ENCODE measurements at regions not wholly inside any gene's neighbourhood (a gene's known extent, or its start where the extent isn't known, plus 50 kb on each side); places are given as distances from the start of the nearest gene placed in this dataset.

DNA sequence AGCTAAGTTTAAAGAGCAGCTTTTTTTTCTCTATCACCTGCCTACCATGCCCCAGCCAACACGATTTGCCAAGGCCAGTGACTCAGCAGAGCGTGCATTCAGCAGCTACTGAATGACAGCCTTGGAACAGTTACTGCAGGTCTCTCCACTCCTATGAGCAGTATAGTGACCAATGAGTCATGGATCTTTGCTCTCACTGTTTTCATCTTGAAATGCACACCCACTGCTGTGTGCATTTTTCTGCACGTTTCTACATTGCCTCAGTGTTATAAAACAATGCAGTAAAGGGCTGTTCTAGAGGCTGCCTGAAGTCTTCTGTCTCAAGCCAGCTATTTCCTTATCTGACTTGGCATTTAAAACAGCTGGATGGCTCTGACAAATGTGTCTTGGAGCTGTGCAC is 66.0 kb upstream of the C4orf54 start:
- Histone ChIP-seq H3K27ac (peak overlapping the region; percentile 71 to 93 (median 80)), H3K4me3 (no peak overlapping the region), H3K4me1 (peaks cover 0 to 41% (median 17%) of the 10 kb centered on the region in 3 donors), H3K36me3 (no peaks in the 10 kb centered on the region), H3K27me3 (no peaks in the 10 kb centered on the region), H3K9me3 (no peaks in the 10 kb centered on the region)
- TF ChIP-seq POLR2AphosphoS5 (IDR thresholded peaks at IDR 0.05) (peak; percentile 93), POLR2A (IDR thresholded peaks at IDR 0.05) (no peak)
- ATAC-seq, result peak; percentile 96
- WGBS, 2 donors (ENCODE audit: low coverage in 1 of 2), result 6 to 18% methylated on average over 3 of the region's 3 CpGs

GRCh38 chr4:99722725-99723124 is 65.1 kb upstream of the C4orf54 start:
- Histone ChIP-seq H3K36me3 (no peaks in the 10 kb centered on the region), H3K27me3 (no peaks in the 10 kb centered on the region), H3K27ac (peak overlapping the region; percentile 58 to 93 (median 80)), H3K4me1 (peaks cover 0 to 41% (median 17%) of the 10 kb centered on the region in 3 donors), H3K4me3 (no peak overlapping the region), H3K9me3 (no peaks in the 10 kb centered on the region)
- WGBS, 2 donors (ENCODE audit: low coverage in 1 of 2), result 55 to 61% methylated on average over 3 to 4 of the region's 4 CpGs
- ATAC-seq, result no peak
- no peak for TF ChIP-seq POLR2A (IDR thresholded peaks at IDR 0.05)
- TF ChIP-seq, protein P1, sequence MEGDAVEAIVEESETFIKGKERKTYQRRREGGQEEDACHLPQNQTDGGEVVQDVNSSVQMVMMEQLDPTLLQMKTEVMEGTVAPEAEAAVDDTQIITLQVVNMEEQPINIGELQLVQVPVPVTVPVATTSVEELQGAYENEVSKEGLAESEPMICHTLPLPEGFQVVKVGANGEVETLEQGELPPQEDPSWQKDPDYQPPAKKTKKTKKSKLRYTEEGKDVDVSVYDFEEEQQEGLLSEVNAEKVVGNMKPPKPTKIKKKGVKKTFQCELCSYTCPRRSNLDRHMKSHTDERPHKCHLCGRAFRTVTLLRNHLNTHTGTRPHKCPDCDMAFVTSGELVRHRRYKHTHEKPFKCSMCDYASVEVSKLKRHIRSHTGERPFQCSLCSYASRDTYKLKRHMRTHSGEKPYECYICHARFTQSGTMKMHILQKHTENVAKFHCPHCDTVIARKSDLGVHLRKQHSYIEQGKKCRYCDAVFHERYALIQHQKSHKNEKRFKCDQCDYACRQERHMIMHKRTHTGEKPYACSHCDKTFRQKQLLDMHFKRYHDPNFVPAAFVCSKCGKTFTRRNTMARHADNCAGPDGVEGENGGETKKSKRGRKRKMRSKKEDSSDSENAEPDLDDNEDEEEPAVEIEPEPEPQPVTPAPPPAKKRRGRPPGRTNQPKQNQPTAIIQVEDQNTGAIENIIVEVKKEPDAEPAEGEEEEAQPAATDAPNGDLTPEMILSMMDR (IDR thresholded peaks at IDR 0.05), result no peak
- no peak for TF ChIP-seq POLR2AphosphoS5 (IDR thresholded peaks at IDR 0.05)
- no peak for TF ChIP-seq EP300 (IDR thresholded peaks at IDR 0.05)

GRCh38 chr4:99722006-99722405 is 64.4 kb upstream of the C4orf54 start:
- Histone ChIP-seq H3K27me3 (no peaks in the 10 kb centered on the region), H3K9me3 (no peaks in the 10 kb centered on the region), H3K36me3 (no peaks in the 10 kb centered on the region), H3K4me1 (peaks cover 0 to 41% (median 17%) of the 10 kb centered on the region in 3 donors), H3K4me3 (no peak overlapping the region), H3K27ac (peak overlapping the region; percentile 58 to 93 (median 80))
- WGBS, 2 donors (ENCODE audit: low coverage in 1 of 2), result 75 to 100% methylated on average over 1 of the region's 1 CpG
- no peak for TF ChIP-seq POLR2AphosphoS5 (IDR thresholded peaks at IDR 0.05)
- TF ChIP-seq, protein P1 (IDR thresholded peaks at IDR 0.05), result no peak
- no peak for TF ChIP-seq EP300 (IDR thresholded peaks at IDR 0.05)
- no peak for TF ChIP-seq POLR2A (IDR thresholded peaks at IDR 0.05)
- no peak for ATAC-seq

DNA sequence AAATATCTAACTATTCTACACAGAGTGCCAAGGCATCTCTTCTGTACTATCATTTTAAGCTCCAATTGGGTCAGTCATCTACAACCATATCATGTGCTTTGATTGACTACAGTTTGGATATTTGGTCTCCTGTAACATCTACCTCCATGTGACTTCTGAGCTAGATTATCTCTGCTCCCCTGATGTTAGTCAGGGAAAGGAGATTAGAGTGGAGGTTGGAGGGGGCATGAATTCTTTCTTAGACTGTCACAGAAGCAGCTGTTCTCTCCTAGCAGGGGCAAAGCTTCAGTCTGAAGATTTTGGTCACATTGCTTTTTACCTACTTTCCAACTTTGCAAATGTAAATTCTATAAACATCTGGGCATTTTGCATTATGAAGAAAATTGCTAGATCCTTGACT is 62.6 kb upstream of the C4orf54 start:
- Histone ChIP-seq H3K4me1 (peaks cover 0 to 41% (median 17%) of the 10 kb centered on the region in 3 donors), H3K27me3 (no peaks in the 10 kb centered on the region), H3K36me3 (no peaks in the 10 kb centered on the region), H3K9me3 (no peaks in the 10 kb centered on the region), H3K27ac (peak overlapping the region in 1 of 4 donors; percentile 9), H3K4me3 (no peak overlapping the region)
- TF ChIP-seq POLR2AphosphoS5 (IDR thresholded peaks at IDR 0.05), result no peak
- TF ChIP-seq POLR2A (IDR thresholded peaks at IDR 0.05), result no peak
- TF ChIP-seq EP300 (IDR thresholded peaks at IDR 0.05), result no peak
- TF ChIP-seq, protein P1 (IDR thresholded peaks at IDR 0.05), result no peak
- ATAC-seq, result no peak

DNA sequence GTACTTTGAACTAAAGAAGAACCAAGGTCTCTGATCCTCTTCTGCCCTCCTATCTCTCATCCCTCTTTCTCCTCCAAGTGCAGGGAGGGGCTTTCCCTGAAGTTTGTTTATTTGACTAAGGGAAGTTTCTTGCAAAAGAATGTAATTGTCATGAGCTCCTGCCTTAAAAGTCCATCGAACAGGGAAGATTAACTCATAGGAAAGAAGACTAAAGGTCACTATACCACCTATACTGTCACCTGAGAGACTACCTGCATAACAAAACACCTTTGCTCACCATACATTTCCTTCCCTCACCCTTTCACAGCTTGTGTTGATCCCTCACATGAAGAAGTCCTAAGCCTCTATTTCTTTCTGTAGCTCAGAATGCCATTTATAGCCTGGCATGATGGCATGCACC is 59.4 kb upstream of the C4orf54 start:
- no peak for ATAC-seq
- Histone ChIP-seq H3K27ac (no peak overlapping the region), H3K4me1 (peaks cover 0 to 15% (median 0%) of the 10 kb centered on the region in 3 donors), H3K9me3 (no peaks in the 10 kb centered on the region), H3K27me3 (no peaks in the 10 kb centered on the region), H3K36me3 (no peaks in the 10 kb centered on the region), H3K4me3 (no peak overlapping the region)
- TF ChIP-seq EP300 (IDR thresholded peaks at IDR 0.05) (no peak), POLR2A (IDR thresholded peaks at IDR 0.05) (no peak), POLR2AphosphoS5 (IDR thresholded peaks at IDR 0.05) (no peak)
- TF ChIP-seq, protein P1 (IDR thresholded peaks at IDR 0.05), result no peak
- 0% methylated on average over 1 of the region's 1 CpG; no CpG with 5 or more reads in 1 of the 2 donors for WGBS, 2 donors (ENCODE audit: low coverage in 1 of 2)
